ENCODE measurements at regions not wholly inside any gene's neighbourhood (a gene's known extent, or its start where the extent isn't known, plus 50 kb on each side); places are given as distances from the start of the nearest gene placed in this dataset.

DNA sequence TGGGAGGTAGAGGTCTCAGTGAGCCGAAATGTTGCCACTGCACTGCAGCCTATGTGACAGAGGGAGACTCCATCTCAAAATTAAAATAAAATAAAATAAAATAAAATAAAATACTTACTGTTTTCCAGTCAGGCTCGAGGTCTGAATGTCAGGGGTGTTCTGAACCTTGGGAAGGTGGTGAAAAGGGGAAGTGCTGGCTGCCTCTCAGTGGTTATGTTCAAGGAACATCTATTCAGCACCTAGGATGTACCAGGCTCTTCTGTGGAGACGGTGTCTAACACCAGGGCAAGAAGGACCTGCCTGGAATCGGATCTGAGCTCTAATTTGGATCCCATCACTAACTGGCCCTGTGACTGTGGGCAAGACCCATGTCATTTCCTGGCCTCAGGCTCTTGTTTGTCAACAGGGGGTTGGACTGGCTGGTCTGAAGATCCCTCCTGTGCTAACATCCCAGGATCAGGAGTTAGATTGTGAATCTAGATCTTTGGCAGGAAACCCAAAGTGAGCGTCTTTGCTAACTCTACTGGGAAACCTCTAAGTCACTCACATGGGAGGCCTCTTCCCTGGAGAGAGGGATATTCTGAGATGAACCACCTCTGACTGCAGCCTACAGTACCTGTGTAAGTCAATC lies 63.4 kb upstream of the SIRPG start:
- TF ChIP-seq, protein P1, sequence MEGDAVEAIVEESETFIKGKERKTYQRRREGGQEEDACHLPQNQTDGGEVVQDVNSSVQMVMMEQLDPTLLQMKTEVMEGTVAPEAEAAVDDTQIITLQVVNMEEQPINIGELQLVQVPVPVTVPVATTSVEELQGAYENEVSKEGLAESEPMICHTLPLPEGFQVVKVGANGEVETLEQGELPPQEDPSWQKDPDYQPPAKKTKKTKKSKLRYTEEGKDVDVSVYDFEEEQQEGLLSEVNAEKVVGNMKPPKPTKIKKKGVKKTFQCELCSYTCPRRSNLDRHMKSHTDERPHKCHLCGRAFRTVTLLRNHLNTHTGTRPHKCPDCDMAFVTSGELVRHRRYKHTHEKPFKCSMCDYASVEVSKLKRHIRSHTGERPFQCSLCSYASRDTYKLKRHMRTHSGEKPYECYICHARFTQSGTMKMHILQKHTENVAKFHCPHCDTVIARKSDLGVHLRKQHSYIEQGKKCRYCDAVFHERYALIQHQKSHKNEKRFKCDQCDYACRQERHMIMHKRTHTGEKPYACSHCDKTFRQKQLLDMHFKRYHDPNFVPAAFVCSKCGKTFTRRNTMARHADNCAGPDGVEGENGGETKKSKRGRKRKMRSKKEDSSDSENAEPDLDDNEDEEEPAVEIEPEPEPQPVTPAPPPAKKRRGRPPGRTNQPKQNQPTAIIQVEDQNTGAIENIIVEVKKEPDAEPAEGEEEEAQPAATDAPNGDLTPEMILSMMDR (conservative IDR thresholded peaks at IDR 0.05 in 1 of 2, IDR thresholded peaks at IDR 0.05 in 1 of 2; ENCODE audit: low read depth in 1 of 2, low read length in 2 of 2): no peak
- no peak for TF ChIP-seq EZH2 (IDR thresholded peaks at IDR 0.05; ENCODE audit: low read length, missing control alignments)

Measured in fibroblast of lung (primary cell).